Transverse colon (tissue), 4 donors: ENCODE measurements at regions not wholly inside any gene's neighbourhood (a gene's known extent, or its start where the extent isn't known, plus 50 kb on each side); places are given as distances from the start of the nearest gene placed in this dataset.

Experiments
- CTCF ChIP-seq, 5 experiments: fragments of 200-600 bp in 3 of 5; fragments of 450-650 bp in 2 of 5; sonication (generic) in 3 of 5; IDR thresholded peaks; 1 replicate in 2 of 5; 2 replicates in 3 of 5; pipeline ENCODE4 v1.5.1; 2016 to 2017; ENCODE audit warnings: antibody characterized with exemption in 5 of 5, inconsistent platforms in 3 of 5, mild to moderate bottlenecking in 2 of 5, moderate library complexity in 1 of 5
- POLR2A ChIP-seq: fragments of 450-650 bp; IDR thresholded peaks from one replicate; pipeline ENCODE4 v1.6.1; 2016; ENCODE audit warnings: antibody characterized with exemption, mild to moderate bottlenecking, moderate library complexity
- POLR2AphosphoS5 ChIP-seq, 3 donors: sonication (generic); formaldehyde crosslinking; IDR thresholded peaks; one replicate each; pipeline ENCODE4 v1.6.1; 2016; ENCODE audit warnings: antibody characterized with exemption in 3 of 3

GRCh38 chr4:175514174-175514573 lies 297.9 kb downstream of the GPM6A start:
- TF ChIP-seq CTCF (IDR thresholded peaks at IDR 0.05) (no peak), POLR2A (no peak), POLR2AphosphoS5 (IDR thresholded peaks at IDR 0.05) (no peak)
